Fibroblast of lung (primary cell): ENCODE measurements at regions not wholly inside any gene's neighbourhood (a gene's known extent, or its start where the extent isn't known, plus 50 kb on each side); places are given as distances from the start of the nearest gene placed in this dataset.

Experiments used
- DNase-seq, 2 donors: peaks; one replicate each; pipeline versions ENCODE4 v3.0.0 to v3.0.0-alpha.2; 2010; ENCODE audit warnings: low read depth in 2 of 2
- H2AFZ ChIP-seq: 2 replicates; pipeline ENCODE4 v1.5.1; 2012; ENCODE audit warnings: low read length, control low read depth, inconsistent platforms
- H3K27ac ChIP-seq: 2 replicates; pipeline ENCODE4 v1.5.1; 2011; ENCODE audit warnings: low read length, control low read depth; ENCODE audit not compliant: insufficient read depth
- H3K27me3 ChIP-seq: 2 replicates; pipeline ENCODE4 v1.5.1; 2011; ENCODE audit warnings: mild to moderate bottlenecking, low read length; ENCODE audit not compliant: control insufficient read depth, insufficient read depth
- H3K36me3 ChIP-seq: 2 replicates; pipeline ENCODE4 v1.5.1; 2011; ENCODE audit warnings: low read length; ENCODE audit not compliant: control insufficient read depth, insufficient read depth
- H3K4me1 ChIP-seq: 2 replicates; pipeline ENCODE4 v1.5.1; 2011; ENCODE audit warnings: low read length; ENCODE audit not compliant: control insufficient read depth, insufficient read depth; ENCODE audit errors: extremely low read depth
- H3K4me2 ChIP-seq: 2 replicates; pipeline ENCODE4 v1.5.1; 2011; ENCODE audit warnings: low read length, control low read depth; ENCODE audit not compliant: insufficient read depth; ENCODE audit errors: extremely low read depth
- H3K4me3 ChIP-seq, 4 experiments: fragments of 200-600 bp in 1 of 4; sonication (generic) in 1 of 4; replicated peaks in 1 of 4; 2 replicates each; pipeline ENCODE4 v1.5.1; 2011 to 2016; ENCODE audit warnings: low read length in 4 of 4, low read depth in 3 of 4, mild to moderate bottlenecking in 3 of 4, control low read depth in 2 of 4, inconsistent platforms in 1 of 4, mixed read lengths in 1 of 4; ENCODE audit not compliant: insufficient read depth in 1 of 4; ENCODE audit errors: control extremely low read depth in 1 of 4
- H3K79me2 ChIP-seq: 2 replicates; pipeline ENCODE4 v1.5.1; 2012; ENCODE audit warnings: mild to moderate bottlenecking, low read length, inconsistent platforms; ENCODE audit not compliant: control insufficient read depth, insufficient read depth
- H3K9ac ChIP-seq: 2 replicates; pipeline ENCODE4 v1.5.1; 2011; ENCODE audit warnings: mild to moderate bottlenecking, low read length, control low read depth; ENCODE audit not compliant: insufficient read depth
- H3K9me3 ChIP-seq: 2 replicates; pipeline ENCODE4 v1.5.1; 2012; ENCODE audit warnings: low read depth, low read length; ENCODE audit not compliant: control insufficient read depth, insufficient read depth
- H4K20me1 ChIP-seq: 2 replicates; pipeline ENCODE4 v1.5.1; 2011; ENCODE audit warnings: low read length; ENCODE audit not compliant: control insufficient read depth, insufficient read depth; ENCODE audit errors: extremely low read depth
- CTCF ChIP-seq, 2 donors: IDR thresholded peaks in 1 of 2; conservative IDR thresholded peaks in 1 of 2; 1 replicate in 1 of 2; 2 replicates in 1 of 2; pipeline ENCODE4 v1.5.1; 2011 to 2012; ENCODE audit warnings: low read length in 2 of 2, control low read depth in 1 of 2, inconsistent platforms in 1 of 2, low read depth in 1 of 2, mild to moderate bottlenecking in 1 of 2
- EZH2 ChIP-seq: IDR thresholded peaks from 2 replicates; pipeline ENCODE4 v1.5.1; 2012; ENCODE audit warnings: low read length, control low read depth, mild to moderate bottlenecking; ENCODE audit errors: missing control alignments

GRCh38 chr1:172960454-172961208, 90.1 kb downstream of the TNFSF18 start:
- peaks cover 7% of the 10 kb centered on the region for H3K4me1 ChIP-seq
- no peaks in the 10 kb centered on the region for H3K27me3 ChIP-seq
- no peaks in the 10 kb centered on the region for H3K9me3 ChIP-seq
- H3K4me3 ChIP-seq = no peak overlapping the region
- H3K79me2 ChIP-seq = no peaks in the 10 kb centered on the region
- TF ChIP-seq EZH2 = no peak
- no peak for TF ChIP-seq CTCF (conservative IDR thresholded peaks at IDR 0.05 in 1 of 2, IDR thresholded peaks at IDR 0.05 in 1 of 2; ENCODE audit: low read depth in 1 of 2, low read length in 2 of 2)
- H3K4me2 ChIP-seq = no peak overlapping the region
- DNase-seq = peak; percentile 72 to 80
- H3K27ac ChIP-seq = no peak overlapping the region
- no peaks in the 10 kb centered on the region for H3K36me3 ChIP-seq
- H4K20me1 ChIP-seq = no peaks in the 10 kb centered on the region
- no peak overlapping the region for H2AFZ ChIP-seq
- H3K9ac ChIP-seq = no peak overlapping the region

- Histone ChIP-seq H3K27me3 (no peaks in the 10 kb centered on the region), H2AFZ (no peak overlapping the region), H3K4me2 (no peak overlapping the region), H3K9me3 (no peaks in the 10 kb centered on the region), H3K36me3 (no peaks in the 10 kb centered on the region), H4K20me1 (no peaks in the 10 kb centered on the region), H3K9ac (no peak overlapping the region), H3K4me3 (no peak overlapping the region), H3K79me2 (no peaks in the 10 kb centered on the region), H3K27ac (no peak overlapping the region), H3K4me1 (peaks cover 8% of the 10 kb centered on the region)
- DNase-seq = peak in 1 of 2 donors; percentile 43
- TF ChIP-seq CTCF (conservative IDR thresholded peaks at IDR 0.05 in 1 of 2, IDR thresholded peaks at IDR 0.05 in 1 of 2; ENCODE audit: low read depth in 1 of 2, low read length in 2 of 2) (no peak), EZH2 (no peak)
Observed at GRCh38 chr1:172964864-172965263, 85.9 kb downstream of the TNFSF18 start.

GRCh38 chr1:172966844-172967540, 83.7 kb downstream of the TNFSF18 start:
- H3K4me2 ChIP-seq = no peak overlapping the region
- no peaks in the 10 kb centered on the region for H4K20me1 ChIP-seq
- H3K79me2 ChIP-seq = no peaks in the 10 kb centered on the region
- H3K9me3 ChIP-seq = no peaks in the 10 kb centered on the region
- no peak overlapping the region for H3K4me3 ChIP-seq
- DNase-seq = peak in 1 of 2 donors; percentile 60
- H3K27ac ChIP-seq = no peak overlapping the region
- peaks cover 7% of the 10 kb centered on the region for H3K4me1 ChIP-seq
- no peaks in the 10 kb centered on the region for H3K27me3 ChIP-seq
- H3K9ac ChIP-seq = no peak overlapping the region
- no peaks in the 10 kb centered on the region for H3K36me3 ChIP-seq
- TF ChIP-seq EZH2 = no peak
- no peak for TF ChIP-seq CTCF (conservative IDR thresholded peaks at IDR 0.05 in 1 of 2, IDR thresholded peaks at IDR 0.05 in 1 of 2; ENCODE audit: low read depth in 1 of 2, low read length in 2 of 2)
- no peak overlapping the region for H2AFZ ChIP-seq
